HepG2 (cell line): ENCODE measurements at regions not wholly inside any gene's neighbourhood (a gene's known extent, or its start where the extent isn't known, plus 50 kb on each side); places are given as distances from the start of the nearest gene placed in this dataset.

Experiments used
- ARID4A ChIP-seq: sonication (generic); formaldehyde crosslinking; IDR thresholded peaks from 2 replicates; pipeline ENCODE4 v1.5.0; 2020; ENCODE audit warnings: mild to moderate bottlenecking, missing genetic modification reagents, borderline replicate concordance
- DMAP1 ChIP-seq: IDR thresholded peaks from 2 replicates; pipeline ENCODE4 v1.6.1; 2016
- EHMT2 ChIP-seq: fragments of 200-600 bp; sonication (generic); IDR thresholded peaks from 2 replicates; pipeline ENCODE4 v1.7.0; 2017; ENCODE audit warnings: antibody characterized with exemption, low read depth, low read length, borderline replicate concordance
- JUNB ChIP-seq: sonication (generic); formaldehyde crosslinking; IDR thresholded peaks from 2 replicates; pipeline ENCODE4 v1.8.0; 2022; ENCODE audit warnings: missing genetic modification reagents, mild to moderate bottlenecking, borderline replicate concordance
- KLF15 ChIP-seq: sonication (generic); formaldehyde crosslinking; IDR thresholded peaks from 2 replicates; pipeline ENCODE4 v1.8.1; 2023; ENCODE audit warnings: borderline replicate concordance, mild to moderate bottlenecking, inconsistent platforms, missing genetic modification reagents, mixed read lengths
- PTBP1 ChIP-seq: fragments of 200-400 bp; formaldehyde crosslinking; IDR thresholded peaks from 2 replicates; pipeline ENCODE4 v1.6.1; 2018; ENCODE audit warnings: low read length, low read depth; ENCODE audit not compliant: poor library complexity, severe bottlenecking
- RBM22 ChIP-seq: fragments of 200-400 bp; formaldehyde crosslinking; optimal IDR thresholded peaks from 2 replicates; pipeline ENCODE3; 2017; ENCODE audit warnings: mild to moderate bottlenecking, low read length, moderate library complexity
- SIN3A ChIP-seq: IDR thresholded peaks from 2 replicates; pipeline ENCODE4 v1.6.1; 2011; ENCODE audit warnings: low read depth, mild to moderate bottlenecking, control low read depth, low read length, borderline replicate concordance
- SOX5 ChIP-seq: IDR thresholded peaks from 2 replicates; pipeline ENCODE4 v1.6.1; 2016; ENCODE audit warnings: borderline replicate concordance
- SP5 ChIP-seq: IDR thresholded peaks from 2 replicates; pipeline ENCODE4 v1.6.1; 2016; ENCODE audit warnings: low read depth, borderline replicate concordance
- TP53 ChIP-seq: sonication (generic); formaldehyde crosslinking; conservative IDR thresholded peaks from 2 replicates; pipeline ENCODE4 v1.4.0; 2020; ENCODE audit warnings: missing genetic modification reagents
- ZFP62 ChIP-seq: sonication (generic); formaldehyde crosslinking; IDR thresholded peaks from 2 replicates; pipeline ENCODE4 v1.4.0; 2020; ENCODE audit warnings: missing genetic modification reagents
- ZFP82 ChIP-seq: sonication (generic); formaldehyde crosslinking; IDR thresholded peaks from 2 replicates; pipeline ENCODE4 v1.5.1; 2020; ENCODE audit warnings: mild to moderate bottlenecking, missing genetic modification reagents, borderline replicate concordance
- ZNF143 ChIP-seq: sonication (generic); formaldehyde crosslinking; IDR thresholded peaks from 2 replicates; pipeline ENCODE4 v1.4.0; 2020; ENCODE audit warnings: missing genetic modification reagents
- ZNF264 ChIP-seq: sonication (generic); formaldehyde crosslinking; IDR thresholded peaks from 2 replicates; pipeline ENCODE4 v1.4.0; 2020; ENCODE audit warnings: missing genetic modification reagents
- ZNF33B ChIP-seq: sonication (generic); formaldehyde crosslinking; IDR thresholded peaks from 2 replicates; pipeline ENCODE4 v1.5.1; 2020; ENCODE audit warnings: mild to moderate bottlenecking, missing genetic modification reagents
- ZNF510 ChIP-seq: sonication (generic); formaldehyde crosslinking; IDR thresholded peaks from 2 replicates; pipeline ENCODE4 v1.4.0; 2020; ENCODE audit warnings: low read depth, mild to moderate bottlenecking, missing genetic modification reagents
- ZNF557 ChIP-seq: sonication (generic); formaldehyde crosslinking; IDR thresholded peaks from 2 replicates; pipeline ENCODE4 v1.4.0; 2020; ENCODE audit warnings: missing genetic modification reagents
- ZNF576 ChIP-seq: sonication (generic); formaldehyde crosslinking; IDR thresholded peaks from 2 replicates; pipeline ENCODE4 v1.4.0; 2020; ENCODE audit warnings: mild to moderate bottlenecking, missing genetic modification reagents
- ZNF672 ChIP-seq: sonication (generic); formaldehyde crosslinking; IDR thresholded peaks from 2 replicates; pipeline ENCODE4 v1.8.1; 2022; ENCODE audit warnings: missing genetic modification reagents
- ZNF883 ChIP-seq: sonication (generic); formaldehyde crosslinking; IDR thresholded peaks from 2 replicates; pipeline ENCODE4 v1.5.1; 2020; ENCODE audit warnings: mild to moderate bottlenecking, missing genetic modification reagents; ENCODE audit errors: not compliant biosample characterization
- TF ChIP-seq, protein P1 (sequence below): sonication (generic); formaldehyde crosslinking; conservative IDR thresholded peaks from 2 replicates; pipeline ENCODE4 v1.8.0; 2022; ENCODE audit warnings: low read depth, missing genetic modification reagents
- TF ChIP-seq, protein P2 (sequence below): sonication (generic); formaldehyde crosslinking; IDR thresholded peaks from 2 replicates; pipeline ENCODE4 v1.8.0; 2022; ENCODE audit warnings: mild to moderate bottlenecking, missing genetic modification reagents, borderline replicate concordance

DNA sequence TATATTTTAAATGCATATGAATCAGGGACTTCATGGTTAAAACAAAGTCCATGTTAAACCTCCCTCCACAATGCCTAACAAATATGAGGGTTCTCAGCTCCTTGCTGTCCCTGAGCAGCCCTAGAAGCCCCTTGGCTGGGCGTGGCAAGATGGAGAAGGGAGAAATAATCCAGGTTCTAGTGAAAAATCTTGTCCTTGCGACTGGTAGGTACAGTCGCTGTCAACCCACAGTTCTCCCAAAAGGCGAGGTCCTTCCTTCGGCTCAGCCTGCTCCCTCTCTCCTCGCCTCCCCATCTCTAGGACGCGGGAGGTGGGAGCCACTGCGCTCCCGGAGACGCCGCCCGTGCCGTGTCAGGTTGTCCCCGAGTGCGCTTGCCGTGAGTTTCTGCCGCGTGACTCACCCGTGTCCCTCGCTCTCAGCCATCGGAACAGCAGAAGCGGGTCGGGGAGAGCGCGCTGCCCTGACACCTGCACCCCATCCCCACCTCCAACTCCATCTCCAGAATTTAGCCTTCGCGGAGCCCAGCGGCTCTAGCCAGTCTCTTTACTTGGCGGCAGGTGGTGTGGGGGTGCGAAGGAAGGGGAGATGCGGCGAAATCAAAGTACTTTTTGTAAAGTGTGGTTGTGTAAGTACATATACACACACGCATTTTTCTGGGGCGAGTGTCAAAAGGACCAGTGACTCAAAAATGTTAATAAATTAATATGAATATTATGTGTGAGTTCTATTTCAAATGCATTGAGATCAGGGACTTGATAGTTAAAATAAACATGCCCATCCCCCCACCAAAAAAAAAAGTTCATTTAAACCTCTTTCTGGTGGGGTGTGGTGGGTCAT lies 65.1 kb upstream of the TMEM17 start (continued):
- no peak for TF ChIP-seq ZNF510 (CRISPR knock-in tag)
- TF ChIP-seq ZNF264 (CRISPR knock-in tag) = no peak
- no peak for TF ChIP-seq ZNF883 (CRISPR knock-in tag)
- no peak for TF ChIP-seq KLF15
- no peak for TF ChIP-seq SIN3A
- peak; percentile 35; the same call in 1 of the 2 replicates for TF ChIP-seq ARID4A
- TF ChIP-seq, protein P1, sequence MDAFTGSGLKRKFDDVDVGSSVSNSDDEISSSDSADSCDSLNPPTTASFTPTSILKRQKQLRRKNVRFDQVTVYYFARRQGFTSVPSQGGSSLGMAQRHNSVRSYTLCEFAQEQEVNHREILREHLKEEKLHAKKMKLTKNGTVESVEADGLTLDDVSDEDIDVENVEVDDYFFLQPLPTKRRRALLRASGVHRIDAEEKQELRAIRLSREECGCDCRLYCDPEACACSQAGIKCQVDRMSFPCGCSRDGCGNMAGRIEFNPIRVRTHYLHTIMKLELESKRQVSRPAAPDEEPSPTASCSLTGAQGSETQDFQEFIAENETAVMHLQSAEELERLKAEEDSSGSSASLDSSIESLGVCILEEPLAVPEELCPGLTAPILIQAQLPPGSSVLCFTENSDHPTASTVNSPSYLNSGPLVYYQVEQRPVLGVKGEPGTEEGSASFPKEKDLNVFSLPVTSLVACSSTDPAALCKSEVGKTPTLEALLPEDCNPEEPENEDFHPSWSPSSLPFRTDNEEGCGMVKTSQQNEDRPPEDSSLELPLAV (CRISPR knock-in tag) = no peak
- TF ChIP-seq EHMT2 = no peak
- TF ChIP-seq ZNF557 (CRISPR knock-in tag) = no peak
- TF ChIP-seq ZFP62 = no peak
- 0 out of 2 replicates have a peak, but pooled peaks have one; percentile 10 for TF ChIP-seq SOX5 (CRISPR knock-in tag)
- TF ChIP-seq SP5 (CRISPR knock-in tag) = no peak
- no peak for TF ChIP-seq ZNF33B (CRISPR knock-in tag)
- peak; percentile 71; the same call in 1 of the 2 replicates for TF ChIP-seq ZFP82
- TF ChIP-seq JUNB (CRISPR knock-in tag) = no peak
- TF ChIP-seq RBM22 = no peak
- 0 out of 2 replicates have a peak, but pooled peaks have one; percentile 12 for TF ChIP-seq ZNF143 (CRISPR knock-in tag)
- TF ChIP-seq ZNF576 (CRISPR knock-in tag) = 0 out of 2 replicates have a peak, but pooled peaks have one; percentile 70
- TF ChIP-seq, protein P2, sequence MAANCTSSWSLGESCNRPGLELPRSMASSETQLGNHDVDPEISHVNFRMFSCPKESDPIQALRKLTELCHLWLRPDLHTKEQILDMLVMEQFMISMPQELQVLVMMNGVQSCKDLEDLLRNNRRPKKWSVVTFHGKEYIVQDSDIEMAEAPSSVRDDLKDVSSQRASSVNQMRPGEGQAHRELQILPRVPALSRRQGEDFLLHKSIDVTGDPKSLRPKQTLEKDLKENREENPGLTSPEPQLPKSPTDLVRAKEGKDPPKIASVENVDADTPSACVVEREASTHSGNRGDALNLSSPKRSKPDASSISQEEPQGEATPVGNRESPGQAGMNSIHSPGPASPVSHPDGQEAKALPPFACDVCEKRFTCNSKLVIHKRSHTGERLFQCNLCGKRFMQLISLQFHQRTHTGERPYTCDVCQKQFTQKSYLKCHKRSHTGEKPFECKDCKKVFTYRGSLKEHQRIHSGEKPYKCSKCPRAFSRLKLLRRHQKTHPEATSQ (CRISPR knock-in tag) = no peak
- 0 out of 2 replicates have a peak, but pooled peaks have one; percentile 6 for TF ChIP-seq DMAP1
- TF ChIP-seq PTBP1 = peak; percentile 39
- no peak for TF ChIP-seq TP53
- no peak for TF ChIP-seq ZNF672 (CRISPR knock-in tag)
